Fibroblast of skin of abdomen (primary cell): ENCODE measurements at regions not wholly inside any gene's neighbourhood (a gene's known extent, or its start where the extent isn't known, plus 50 kb on each side); places are given as distances from the start of the nearest gene placed in this dataset.
A peak's percentile ranks its signal among the peaks of the same experiment; 100 is the strongest.
"Not testable (repeated sequence)": the region's sequence is repeated elsewhere in the genome, so short reads cannot be mapped to it uniquely, and the experiment has no call there.

Experiments used
- DNase-seq: peaks from one replicate; pipeline ENCODE4 v3.0.0-alpha.2; 2013

GRCh38 chr3:661356-661755 lies 431.5 kb upstream of the CNTN6 start:
- DNase-seq: no peak

GRCh38 chr3:674116-674515 lies 418.7 kb upstream of the CNTN6 start:
- DNase-seq: no peak

DNA sequence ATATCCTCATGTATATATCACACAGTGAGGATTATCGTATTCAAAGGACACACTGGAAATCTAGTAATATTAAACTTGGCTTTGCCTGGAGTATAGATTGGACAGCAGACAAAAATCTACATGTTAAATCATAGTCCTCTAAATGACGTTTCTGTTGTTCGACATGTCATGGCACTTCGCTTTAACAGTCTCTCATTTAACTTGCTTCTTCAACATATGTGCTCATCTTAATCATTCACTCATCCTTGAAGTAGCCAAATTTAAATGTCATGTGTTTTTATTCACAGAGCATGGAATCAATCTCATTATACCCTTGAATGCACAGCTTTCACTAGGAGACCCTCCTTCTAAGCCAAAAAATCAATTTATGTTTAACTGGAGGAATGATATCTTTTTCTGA lies 417.0 kb upstream of the CNTN6 start:
- no peak for DNase-seq

GRCh38 chr3:683770-684169 lies 409.1 kb upstream of the CNTN6 start:
- DNase-seq: no peak

DNA sequence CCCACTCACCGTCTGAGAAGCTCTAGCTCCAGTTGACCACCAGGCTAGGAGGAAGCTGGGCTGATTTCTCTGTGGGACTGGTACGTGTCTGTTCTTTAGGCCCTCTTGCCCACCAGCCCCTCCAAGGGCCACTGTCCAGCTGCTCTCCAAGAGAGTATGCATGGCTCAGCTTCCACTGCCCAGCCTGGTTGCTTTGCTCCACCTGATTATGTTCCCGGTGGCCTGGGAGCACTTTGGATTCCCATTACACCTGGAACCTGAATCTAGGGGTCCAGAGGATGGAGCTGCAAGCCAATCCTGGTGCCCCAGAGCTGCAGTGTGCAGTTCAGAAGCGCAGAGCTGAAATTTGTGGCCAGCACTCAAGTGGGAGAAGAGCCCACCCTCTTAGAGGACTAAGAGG lies 402.1 kb upstream of the CNTN6 start:
- no peak for DNase-seq

DNA sequence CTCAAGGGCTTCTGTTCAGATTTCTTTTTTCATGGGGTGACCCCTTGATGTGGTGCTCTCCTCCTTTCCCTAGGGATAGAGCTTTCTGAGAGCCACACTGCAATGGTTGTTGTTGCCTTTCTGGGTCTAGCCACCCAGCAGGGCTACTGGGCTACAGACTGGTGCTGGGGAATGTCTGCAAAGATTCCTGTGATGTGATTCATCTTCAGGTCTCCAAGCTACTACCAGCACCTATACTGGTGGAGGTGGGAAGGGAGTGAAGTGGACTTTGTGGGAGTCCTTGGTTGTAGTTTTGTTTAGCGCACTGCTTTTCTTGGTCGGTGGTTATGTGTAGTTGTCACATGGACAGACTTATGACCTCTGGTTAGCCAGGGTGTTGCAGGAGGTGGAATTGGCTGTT lies 392.3 kb upstream of the CNTN6 start:
- DNase-seq: no peak

DNA sequence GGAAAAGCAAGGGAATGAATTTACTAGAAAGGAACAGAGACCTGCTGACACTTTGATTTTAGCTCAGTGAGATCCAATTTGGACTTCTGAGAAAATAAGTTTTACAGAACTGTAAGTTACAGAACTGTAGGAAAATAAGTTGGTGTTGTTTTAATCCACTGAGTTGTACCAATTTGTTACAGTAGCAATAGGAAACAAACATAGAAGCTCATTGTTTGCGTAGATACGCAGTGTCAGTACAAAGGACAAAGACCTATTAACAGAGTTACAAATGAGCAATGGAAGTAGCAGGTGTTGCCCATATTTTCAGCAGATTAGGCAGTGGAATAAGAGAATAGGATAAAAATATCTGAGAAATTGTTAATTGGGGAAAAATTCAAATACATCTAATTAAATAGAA lies 385.8 kb upstream of the CNTN6 start:
- no peak for DNase-seq

GRCh38 chr3:713006-713621 lies 379.7 kb upstream of the CNTN6 start:
- DNase-seq: no peak

- no peak for DNase-seq
Observed at GRCh38 chr3:713947-714620, 378.7 kb upstream of the CNTN6 start.

DNA sequence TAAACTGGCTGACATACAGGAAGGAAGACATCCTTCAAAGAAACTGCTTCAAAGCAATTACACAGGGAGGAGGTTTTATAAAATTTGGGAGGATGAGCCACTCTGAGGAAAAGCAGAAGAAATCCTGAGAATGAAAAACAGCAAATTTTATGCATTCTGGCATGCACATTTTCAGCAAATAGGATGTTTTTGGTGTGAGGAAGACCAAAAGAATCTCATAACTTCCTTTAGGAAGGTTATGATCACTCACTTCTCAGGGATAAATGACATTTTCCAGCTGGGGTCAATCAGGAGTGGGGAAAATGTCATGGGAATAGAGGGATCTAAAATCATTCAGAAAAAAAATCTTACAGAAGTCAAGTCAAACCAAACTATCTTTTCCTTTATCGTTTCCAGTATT lies 371.7 kb upstream of the CNTN6 start:
- peak; percentile 7 for DNase-seq

DNA sequence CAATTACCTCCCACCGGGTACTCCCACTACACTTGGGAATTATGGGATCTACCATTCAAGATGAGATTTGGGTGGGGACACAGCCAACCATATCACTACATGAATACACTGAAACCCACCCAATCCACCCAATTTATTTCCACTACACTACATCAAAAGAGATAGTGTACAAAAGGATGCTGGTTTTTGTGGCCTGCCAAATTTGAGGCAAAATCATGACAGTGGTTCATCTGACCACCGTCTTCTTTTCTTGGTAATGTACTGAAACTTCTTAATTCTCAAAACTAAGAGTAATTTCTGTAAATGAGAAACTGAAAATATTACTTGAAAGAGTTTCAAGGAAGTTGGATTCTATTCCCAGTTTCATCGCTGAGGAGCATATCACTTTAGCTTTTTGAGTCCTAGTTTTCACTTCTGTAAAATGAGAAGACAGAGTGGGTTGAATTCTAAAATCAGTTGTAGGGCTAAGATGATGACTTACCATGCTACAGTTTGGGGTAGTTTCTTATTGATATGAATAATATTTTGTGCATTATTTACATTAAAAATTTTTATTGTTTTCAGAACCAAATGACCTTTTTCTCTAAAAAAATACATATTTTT lies 360.4 kb upstream of the CNTN6 start:
- DNase-seq: no peak

DNA sequence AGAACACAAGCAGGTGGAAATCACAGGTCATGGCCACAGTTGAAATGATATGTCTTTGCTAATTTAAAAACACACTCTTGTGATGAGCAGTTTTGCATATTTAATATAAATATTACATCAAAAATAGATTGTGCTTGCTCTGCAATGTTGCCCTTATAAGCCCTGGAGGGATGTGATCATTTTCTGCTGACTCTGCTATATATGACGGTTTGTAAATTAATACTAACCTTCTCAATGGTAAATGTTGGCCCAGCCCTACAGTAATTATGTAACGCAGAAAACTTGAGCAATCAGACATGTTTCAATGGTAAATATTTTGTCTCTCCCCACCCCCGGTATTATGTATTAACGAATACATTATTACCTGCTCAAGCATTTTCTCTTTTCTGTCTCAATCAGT lies 359.5 kb upstream of the CNTN6 start:
- DNase-seq: no peak

- DNase-seq: no peak
Observed at GRCh38 chr3:757711-758110, 335.1 kb upstream of the CNTN6 start.

DNA sequence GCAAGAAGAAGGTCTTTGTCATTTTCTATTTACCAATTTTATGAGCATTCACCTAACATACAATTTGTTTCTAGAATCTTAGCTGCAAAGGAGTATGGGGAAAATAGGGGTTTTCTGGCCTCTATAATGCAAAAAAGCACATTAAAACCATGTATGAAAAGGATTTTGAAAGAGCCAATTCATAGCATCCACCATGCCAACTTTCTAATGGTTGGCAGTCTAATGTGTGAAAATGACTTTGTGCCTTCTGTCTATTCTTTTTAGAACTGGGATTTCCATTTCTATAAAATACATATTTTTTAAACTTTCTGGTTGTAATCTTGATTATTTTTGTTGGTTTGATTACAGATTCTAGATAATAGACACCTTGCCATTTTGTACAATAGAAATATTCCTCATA lies 333.7 kb upstream of the CNTN6 start:
- DNase-seq: no peak

GRCh38 chr3:773433-773832 lies 319.4 kb upstream of the CNTN6 start:
- DNase-seq: not testable (repeated sequence)

- no peak for DNase-seq
Observed at GRCh38 chr3:775178-775880, 317.5 kb upstream of the CNTN6 start.

DNA sequence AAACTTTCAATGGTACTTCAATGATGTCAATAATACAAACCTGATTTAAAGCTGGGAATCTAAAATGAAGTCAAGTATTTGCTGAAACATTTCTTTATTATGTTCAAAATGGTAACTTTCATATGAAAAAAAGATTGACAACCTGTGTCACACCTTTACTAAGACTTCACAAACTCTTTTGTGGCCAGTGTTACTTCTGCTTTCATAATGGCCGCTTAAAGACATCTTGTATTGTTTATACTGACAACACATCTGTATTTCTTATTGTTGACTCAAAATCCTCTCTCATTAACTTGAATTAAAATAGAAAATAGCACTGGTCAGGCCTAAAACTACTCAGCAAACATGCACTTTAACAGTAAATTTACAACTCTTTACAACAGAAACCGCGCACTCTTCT lies 312.3 kb upstream of the CNTN6 start:
- DNase-seq: no peak

DNA sequence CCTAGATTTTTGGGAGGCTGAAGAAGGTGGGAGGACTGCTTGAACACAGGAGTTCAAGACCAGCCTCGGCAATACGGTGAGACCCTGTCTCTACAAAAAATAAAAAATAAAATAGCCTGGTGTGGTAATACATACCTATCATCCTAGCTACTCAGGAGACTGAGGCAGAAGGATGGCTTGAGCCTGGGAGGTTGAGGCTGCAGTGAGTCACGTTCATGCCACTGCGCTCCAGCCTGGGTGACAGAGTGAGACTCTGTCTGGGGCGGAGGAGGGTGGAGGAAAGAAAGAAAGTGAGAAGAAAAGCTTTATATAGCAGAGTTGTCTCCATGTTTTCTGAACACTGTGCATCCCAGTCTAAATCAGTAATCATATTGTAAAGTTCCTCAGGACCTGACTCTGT lies 301.4 kb upstream of the CNTN6 start:
- no peak for DNase-seq

DNA sequence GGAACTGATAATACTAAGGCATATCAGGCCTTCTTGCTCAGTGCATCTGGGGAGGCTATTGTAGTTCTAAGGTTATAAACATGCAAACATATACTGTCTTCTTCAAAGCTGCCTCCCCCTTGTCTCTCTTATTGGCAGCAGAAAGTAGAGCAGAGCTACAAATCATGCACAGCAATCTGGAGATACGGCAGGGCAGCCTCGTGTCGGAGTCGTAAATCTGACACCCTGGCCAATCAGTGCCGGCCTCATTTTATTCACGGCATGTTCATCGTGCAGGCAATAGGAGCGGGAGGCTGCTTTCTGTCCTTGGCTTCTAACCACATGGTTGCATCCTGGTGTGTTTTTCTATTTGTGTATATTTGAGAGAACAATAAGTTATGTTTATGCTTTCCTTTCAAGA lies 300.2 kb upstream of the CNTN6 start:
- DNase-seq: no peak

GRCh38 chr3:804211-804610 lies 288.6 kb upstream of the CNTN6 start:
- DNase-seq: no peak

- no peak for DNase-seq
Observed at GRCh38 chr3:805326-805725, 287.5 kb upstream of the CNTN6 start.

- no peak for DNase-seq
Observed at GRCh38 chr3:806006-806405, 286.8 kb upstream of the CNTN6 start.

- DNase-seq: no peak
Observed at GRCh38 chr3:816605-817004, 276.2 kb upstream of the CNTN6 start.

GRCh38 chr3:834679-835078 lies 258.1 kb upstream of the CNTN6 start:
- DNase-seq: no peak
